ENCODE measurements at regions not wholly inside any gene's neighbourhood (a gene's known extent, or its start where the extent isn't known, plus 50 kb on each side); places are given as distances from the start of the nearest gene placed in this dataset.
"Not testable (repeated sequence)": the region's sequence is repeated elsewhere in the genome, so short reads cannot be mapped to it uniquely, and the experiment has no call there.

GRCh38 chr18:78857314-78858150, 122.1 kb upstream of the SALL3 start:
- DNase-seq, result no peak

GRCh38 chr18:78859686-78860085, 119.9 kb upstream of the SALL3 start:
- no peak for DNase-seq

GRCh38 chr18:78860117-78860516, 119.5 kb upstream of the SALL3 start:
- DNase-seq, result no peak

GRCh38 chr18:78861116-78861515, 118.5 kb upstream of the SALL3 start:
- DNase-seq, result no peak

GRCh38 chr18:78861706-78862105, 117.9 kb upstream of the SALL3 start:
- no peak for DNase-seq

GRCh38 chr18:78862395-78862794, 117.2 kb upstream of the SALL3 start:
- no peak for DNase-seq

- no peak for DNase-seq
These were observed 114.5 kb upstream of the SALL3 start for GRCh38 chr18:78865056-78865598.

- DNase-seq, result no peak
These were observed 113.8 kb upstream of the SALL3 start for GRCh38 chr18:78865771-78866310.

GRCh38 chr18:78867131-78867530, 112.5 kb upstream of the SALL3 start:
- DNase-seq, result no peak

GRCh38 chr18:78868330-78869316, 111.0 kb upstream of the SALL3 start:
- DNase-seq, result no peak

GRCh38 chr18:78871618-78872017, 108.0 kb upstream of the SALL3 start:
- DNase-seq, result no peak

- peak; percentile 0 for DNase-seq
These were observed 105.6 kb upstream of the SALL3 start for GRCh38 chr18:78873926-78874500.

GRCh38 chr18:78875016-78875777, 104.4 kb upstream of the SALL3 start:
- DNase-seq, result peak; percentile 39

- no peak for DNase-seq
These were observed 103.6 kb upstream of the SALL3 start for GRCh38 chr18:78875778-78876650.

GRCh38 chr18:78876868-78877267, 102.8 kb upstream of the SALL3 start:
- DNase-seq, result no peak

- DNase-seq, result no peak
These were observed 101.3 kb upstream of the SALL3 start for GRCh38 chr18:78878335-78878734.

GRCh38 chr18:78879072-78879883, 100.3 kb upstream of the SALL3 start:
- DNase-seq, result not testable (repeated sequence)

GRCh38 chr18:78882585-78882984, 97.0 kb upstream of the SALL3 start:
- no peak for DNase-seq

GRCh38 chr18:78883501-78883900, 96.1 kb upstream of the SALL3 start:
- DNase-seq, result no peak

- no peak for DNase-seq
These were observed 95.1 kb upstream of the SALL3 start for GRCh38 chr18:78884502-78884901.
